ENCODE measurements at regions not wholly inside any gene's neighbourhood (a gene's known extent, or its start where the extent isn't known, plus 50 kb on each side); places are given as distances from the start of the nearest gene placed in this dataset.

- DNase-seq (ENCODE audit: low read depth): no peak
- TF ChIP-seq, protein P1, sequence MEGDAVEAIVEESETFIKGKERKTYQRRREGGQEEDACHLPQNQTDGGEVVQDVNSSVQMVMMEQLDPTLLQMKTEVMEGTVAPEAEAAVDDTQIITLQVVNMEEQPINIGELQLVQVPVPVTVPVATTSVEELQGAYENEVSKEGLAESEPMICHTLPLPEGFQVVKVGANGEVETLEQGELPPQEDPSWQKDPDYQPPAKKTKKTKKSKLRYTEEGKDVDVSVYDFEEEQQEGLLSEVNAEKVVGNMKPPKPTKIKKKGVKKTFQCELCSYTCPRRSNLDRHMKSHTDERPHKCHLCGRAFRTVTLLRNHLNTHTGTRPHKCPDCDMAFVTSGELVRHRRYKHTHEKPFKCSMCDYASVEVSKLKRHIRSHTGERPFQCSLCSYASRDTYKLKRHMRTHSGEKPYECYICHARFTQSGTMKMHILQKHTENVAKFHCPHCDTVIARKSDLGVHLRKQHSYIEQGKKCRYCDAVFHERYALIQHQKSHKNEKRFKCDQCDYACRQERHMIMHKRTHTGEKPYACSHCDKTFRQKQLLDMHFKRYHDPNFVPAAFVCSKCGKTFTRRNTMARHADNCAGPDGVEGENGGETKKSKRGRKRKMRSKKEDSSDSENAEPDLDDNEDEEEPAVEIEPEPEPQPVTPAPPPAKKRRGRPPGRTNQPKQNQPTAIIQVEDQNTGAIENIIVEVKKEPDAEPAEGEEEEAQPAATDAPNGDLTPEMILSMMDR (IDR thresholded peaks at IDR 0.05; ENCODE audit: insufficient read depth, low read length, poor library complexity, severe bottlenecking): no peak
- Histone ChIP-seq H3K36me3 (ENCODE audit: control insufficient read depth, insufficient read depth, low read length) (no peaks in the 10 kb centered on the region), H3K4me3 (ENCODE audit: low read depth, low read length) (no peak overlapping the region), H3K27me3 (ENCODE audit: control insufficient read depth, insufficient read depth, low read length) (no peaks in the 10 kb centered on the region)
Observed at GRCh38 chr2:58714238-58714637, 473.1 kb upstream of the FANCL start.

DNA sequence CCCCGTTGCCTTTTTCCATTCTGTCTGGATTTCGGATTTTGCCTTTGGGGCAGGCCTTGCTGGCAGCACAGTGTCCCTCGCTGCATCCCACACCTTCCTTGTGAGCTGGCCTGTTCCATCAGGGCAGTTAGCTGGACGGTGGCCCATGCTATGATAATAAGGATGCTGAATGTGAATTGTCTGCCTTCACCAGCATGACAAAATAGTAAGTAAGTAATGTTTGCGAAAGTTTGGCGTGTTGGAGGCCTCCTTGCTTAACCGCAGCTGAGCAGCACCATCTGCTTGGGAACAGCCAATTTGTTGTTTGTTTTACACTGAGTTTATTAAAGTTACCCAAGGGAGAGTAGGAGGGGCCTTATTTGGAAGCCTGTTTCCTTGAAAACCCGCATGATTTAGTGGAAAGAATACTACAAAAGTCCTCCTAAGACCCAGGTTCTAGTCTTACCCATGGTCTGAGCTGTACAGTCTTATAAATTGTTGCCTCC, 469.7 kb upstream of the FANCL start:
- DNase-seq (ENCODE audit: low read depth): no peak
- Histone ChIP-seq H3K36me3 (ENCODE audit: control insufficient read depth, insufficient read depth, low read length) (no peaks in the 10 kb centered on the region), H3K4me3 (ENCODE audit: low read depth, low read length) (no peak overlapping the region), H3K27me3 (ENCODE audit: control insufficient read depth, insufficient read depth, low read length) (no peaks in the 10 kb centered on the region)
- TF ChIP-seq, protein P1 (IDR thresholded peaks at IDR 0.05; ENCODE audit: insufficient read depth, low read length, poor library complexity, severe bottlenecking): no peak

- no peak overlapping the region for H3K4me3 ChIP-seq (ENCODE audit: low read depth, low read length)
- H3K27me3 ChIP-seq (ENCODE audit: control insufficient read depth, insufficient read depth, low read length): no peaks in the 10 kb centered on the region
- no peaks in the 10 kb centered on the region for H3K36me3 ChIP-seq (ENCODE audit: control insufficient read depth, insufficient read depth, low read length)
- TF ChIP-seq, protein P1 (IDR thresholded peaks at IDR 0.05; ENCODE audit: insufficient read depth, low read length, poor library complexity, severe bottlenecking): no peak
- no peak for DNase-seq (ENCODE audit: low read depth)
Observed at GRCh38 chr2:58709687-58710354, 468.7 kb upstream of the FANCL start.

DNA sequence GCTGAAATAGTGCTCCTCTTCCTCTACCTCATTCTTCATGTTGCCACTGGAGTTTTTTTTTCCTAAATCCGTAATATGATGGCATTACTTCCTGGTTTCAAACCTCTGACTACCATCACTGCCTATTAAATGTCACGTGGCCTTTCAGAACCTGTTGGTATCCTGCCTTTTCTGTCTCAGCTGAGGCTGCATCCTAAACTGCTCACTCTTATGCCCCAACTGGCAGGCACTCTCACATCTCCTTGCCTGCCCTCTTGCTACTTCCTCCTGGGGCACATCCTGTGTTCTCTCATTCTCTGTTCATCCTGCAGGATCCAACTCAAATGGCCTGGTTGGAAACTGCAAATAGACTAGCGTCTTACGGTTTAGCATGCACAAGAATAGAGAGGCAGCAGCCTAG, 468.1 kb upstream of the FANCL start:
- no peaks in the 10 kb centered on the region for H3K27me3 ChIP-seq (ENCODE audit: control insufficient read depth, insufficient read depth, low read length)
- no peak overlapping the region for H3K4me3 ChIP-seq (ENCODE audit: low read depth, low read length)
- TF ChIP-seq, protein P1 (IDR thresholded peaks at IDR 0.05; ENCODE audit: insufficient read depth, low read length, poor library complexity, severe bottlenecking): no peak
- DNase-seq (ENCODE audit: low read depth): no peak
- H3K36me3 ChIP-seq (ENCODE audit: control insufficient read depth, insufficient read depth, low read length): no peaks in the 10 kb centered on the region

DNA sequence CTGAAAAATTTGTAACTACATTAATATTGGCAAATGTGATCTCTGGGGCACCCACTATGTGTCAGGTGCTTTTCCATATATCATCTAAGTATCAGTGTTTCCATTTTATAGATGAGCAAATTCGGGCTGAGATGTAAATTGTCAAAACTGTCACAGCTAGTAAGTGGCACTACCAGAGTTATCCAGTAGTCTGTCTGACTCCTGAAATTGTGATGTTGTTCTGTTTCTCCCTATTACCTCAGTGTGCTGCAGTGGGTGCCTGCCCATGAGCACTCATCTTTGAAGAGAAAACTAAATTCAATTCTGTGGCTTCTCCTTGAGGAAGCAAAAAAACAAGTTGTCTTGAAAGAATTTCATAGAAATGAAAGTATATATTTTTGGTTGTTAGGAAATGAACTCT, 467.4 kb upstream of the FANCL start:
- Histone ChIP-seq H3K27me3 (ENCODE audit: control insufficient read depth, insufficient read depth, low read length) (no peaks in the 10 kb centered on the region), H3K36me3 (ENCODE audit: control insufficient read depth, insufficient read depth, low read length) (no peaks in the 10 kb centered on the region), H3K4me3 (ENCODE audit: low read depth, low read length) (no peak overlapping the region)
- TF ChIP-seq, protein P1 (IDR thresholded peaks at IDR 0.05; ENCODE audit: insufficient read depth, low read length, poor library complexity, severe bottlenecking): no peak
- no peak for DNase-seq (ENCODE audit: low read depth)

Data from kidney epithelial cell (primary cell).